CD4-positive, alpha-beta T cell treated with Interleukin-6 at 100 ng/mL for 8 hours (primary cell): ENCODE measurements at regions not wholly inside any gene's neighbourhood (a gene's known extent, or its start where the extent isn't known, plus 50 kb on each side); places are given as distances from the start of the nearest gene placed in this dataset.

Source experiments
- DNase-seq: peaks from one replicate; pipeline ENCODE4 v3.0.0-alpha.2; 2020; ENCODE audit warnings: mixed read lengths, low spot score

DNA sequence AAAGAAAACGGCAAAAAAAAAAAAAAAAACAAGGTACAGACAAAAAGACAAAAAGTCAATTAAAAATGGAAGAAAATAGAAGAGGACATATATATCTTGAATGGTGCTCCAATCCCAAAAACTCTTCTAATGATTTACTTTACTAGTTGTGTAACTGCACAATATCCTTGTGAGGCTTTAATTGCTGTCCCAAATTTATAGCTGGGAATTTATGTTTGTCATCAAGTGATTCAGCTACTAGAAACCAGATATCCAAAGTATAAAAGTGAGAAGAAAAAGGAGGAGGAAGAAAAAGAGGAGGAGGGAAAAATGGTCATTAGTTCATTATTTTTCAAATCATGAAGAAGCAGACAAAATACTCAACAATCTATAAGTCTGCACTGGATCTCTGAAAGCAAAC lies 150.8 kb upstream of the ARPP21 start:
- DNase-seq: no peak

GRCh38 chr3:35492841-35493240 lies 146.5 kb upstream of the ARPP21 start:
- DNase-seq: no peak

GRCh38 chr3:35498506-35499210 lies 140.7 kb upstream of the ARPP21 start:
- no peak for DNase-seq

- DNase-seq: no peak
Observed at GRCh38 chr3:35500641-35501350, 138.5 kb upstream of the ARPP21 start.

DNA sequence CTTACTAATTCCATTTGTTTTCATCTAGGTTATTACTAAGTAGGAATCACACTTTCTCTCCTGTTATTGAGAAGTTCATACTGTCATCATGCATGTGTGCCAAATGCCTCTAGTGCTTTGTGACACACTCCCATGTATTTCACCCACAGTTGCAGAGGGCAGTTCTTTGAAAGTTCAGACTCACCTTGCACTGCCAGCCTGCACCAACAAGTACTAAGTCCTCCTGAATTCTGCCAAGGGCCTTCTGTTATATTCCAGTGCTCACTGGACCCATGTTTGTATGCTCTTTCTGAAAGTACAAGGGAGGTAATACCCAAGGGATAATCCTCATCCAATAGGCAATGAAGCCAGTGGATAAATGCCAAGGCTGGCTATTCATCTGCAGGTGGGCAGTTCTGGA lies 136.6 kb upstream of the ARPP21 start:
- DNase-seq: no peak

GRCh38 chr3:35505181-35505580 lies 134.1 kb upstream of the ARPP21 start:
- DNase-seq: no peak

DNA sequence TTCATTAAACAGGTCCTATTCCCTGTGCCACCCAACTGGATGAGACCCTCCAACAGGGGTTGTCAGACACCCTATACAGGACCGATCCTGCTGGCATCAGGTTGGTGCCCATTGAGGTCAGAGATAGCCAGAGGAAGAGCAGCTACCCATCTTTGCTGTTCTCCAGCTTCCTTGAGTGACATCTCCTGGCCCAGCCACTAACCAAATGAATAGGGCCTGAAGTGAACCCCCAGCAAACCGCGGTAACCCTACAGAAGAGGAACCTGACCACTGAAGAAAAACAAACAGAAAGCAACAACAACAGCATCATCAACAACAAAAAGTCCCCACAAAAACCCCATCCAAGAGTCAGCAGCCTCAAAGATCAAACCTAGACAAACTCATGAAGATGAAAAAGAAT lies 133.6 kb upstream of the ARPP21 start:
- no peak for DNase-seq

DNA sequence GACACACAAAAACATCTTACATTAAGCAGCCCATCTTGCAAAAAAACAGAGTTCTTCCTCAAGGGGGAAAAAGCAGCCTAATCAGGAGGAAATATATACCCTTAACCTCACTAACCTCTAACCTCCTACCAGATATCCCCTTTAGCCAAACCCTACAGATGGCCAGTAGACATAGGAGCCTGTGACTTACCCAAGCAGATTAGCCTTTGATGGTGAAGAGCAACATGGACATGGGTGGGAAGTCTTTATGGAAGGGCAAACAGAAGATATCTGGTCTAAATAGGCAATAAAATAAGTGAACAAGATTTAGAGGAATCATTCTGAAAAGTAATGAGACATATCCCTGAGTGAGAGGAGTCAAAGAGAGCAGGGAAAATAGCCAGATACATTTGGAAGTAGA lies 119.4 kb upstream of the ARPP21 start:
- no peak for DNase-seq

GRCh38 chr3:35521196-35521595 lies 118.1 kb upstream of the ARPP21 start:
- no peak for DNase-seq

DNA sequence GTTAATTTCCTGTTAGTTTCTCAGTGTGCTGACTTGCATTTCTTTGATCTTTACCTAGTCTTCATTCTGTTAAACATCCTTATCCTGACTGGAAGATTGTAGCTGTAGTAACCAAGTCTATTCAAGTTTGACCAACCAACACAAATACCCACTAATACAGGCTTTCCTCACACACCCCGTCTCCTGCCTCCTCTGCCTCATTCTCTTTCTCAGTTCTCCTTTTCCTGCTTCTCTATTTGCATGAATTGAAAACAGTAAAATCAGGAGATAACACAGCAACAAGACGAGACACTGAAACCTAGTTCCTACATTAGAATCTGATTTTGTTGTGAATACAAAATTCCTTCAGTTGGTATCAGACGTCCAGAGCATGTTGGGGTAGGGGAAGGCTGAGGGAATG lies 116.9 kb upstream of the ARPP21 start:
- DNase-seq: no peak

DNA sequence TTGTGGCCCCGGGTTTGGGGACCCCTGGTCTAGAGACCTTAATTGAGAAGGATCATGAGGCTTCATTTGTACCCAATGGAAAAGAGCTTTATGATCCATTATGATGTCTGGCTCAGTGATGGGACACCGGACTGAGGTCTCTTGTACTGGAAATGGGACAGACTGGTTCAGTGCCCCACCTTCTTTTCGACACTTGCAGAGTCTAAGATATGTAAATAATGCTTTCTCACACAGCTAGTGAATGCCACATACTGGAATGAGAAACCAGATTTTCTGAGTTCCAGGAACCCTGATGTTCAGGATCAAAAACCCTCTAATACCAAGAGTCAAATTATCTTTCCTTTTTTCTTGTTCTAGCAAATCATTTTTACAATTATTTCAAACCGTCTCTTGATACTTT lies 116.3 kb upstream of the ARPP21 start:
- DNase-seq: no peak

DNA sequence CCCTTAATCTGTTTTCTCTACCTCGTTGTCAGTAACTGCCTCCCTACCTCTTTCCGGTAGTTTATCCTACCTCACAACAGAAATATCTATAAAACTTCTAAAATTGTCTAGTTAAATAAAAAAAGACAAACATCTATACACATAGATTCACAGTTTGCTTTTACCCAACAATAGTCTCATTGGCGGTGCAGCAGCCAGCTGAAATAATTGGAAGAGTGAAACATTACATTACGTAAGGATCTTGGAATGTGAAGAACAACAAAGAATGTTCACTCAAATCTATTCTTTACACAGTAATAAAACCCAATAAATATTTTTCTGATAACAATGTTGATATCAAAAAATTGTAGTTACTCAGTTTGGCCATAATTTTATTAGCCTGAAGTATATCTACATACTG lies 115.5 kb upstream of the ARPP21 start:
- DNase-seq: no peak

- DNase-seq: no peak
Observed at GRCh38 chr3:35524856-35525255, 114.5 kb upstream of the ARPP21 start.

DNA sequence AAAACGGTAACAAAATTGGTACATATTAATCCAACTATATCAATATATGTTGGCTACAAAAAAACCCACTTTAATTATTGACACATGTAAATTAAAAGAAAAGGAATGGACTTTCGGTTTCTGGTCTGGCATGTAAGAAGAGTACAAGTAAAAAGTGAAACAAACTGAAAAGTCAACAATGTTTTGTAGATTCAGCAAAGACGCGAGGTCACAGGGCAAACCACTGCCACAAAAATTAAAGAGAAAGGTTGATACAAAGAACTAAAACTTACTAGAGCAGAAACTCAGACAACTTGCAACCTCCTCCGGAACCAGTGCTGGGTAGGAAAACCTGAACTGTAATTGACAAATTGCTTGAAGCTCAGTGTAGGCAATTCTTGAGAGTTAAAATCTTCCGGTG lies 110.6 kb upstream of the ARPP21 start:
- no peak for DNase-seq

DNA sequence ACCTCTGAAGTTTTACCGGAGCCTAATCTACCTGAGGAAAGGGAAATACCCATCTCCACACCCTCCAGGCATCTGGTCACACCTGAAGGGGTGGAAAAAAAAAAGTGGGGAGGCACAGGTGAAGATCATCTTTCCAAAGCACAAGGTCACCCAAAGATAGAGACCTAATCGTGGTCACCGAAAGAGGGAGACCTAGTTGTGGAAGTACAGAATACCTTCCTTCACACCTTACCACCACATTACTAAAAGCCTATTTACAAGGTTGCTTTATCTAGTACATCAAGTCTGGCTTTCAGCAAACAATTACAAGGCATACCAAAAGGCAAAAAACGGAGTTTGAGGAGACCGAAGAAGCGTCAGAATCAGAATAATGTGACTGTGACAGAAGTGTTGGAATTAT lies 110.0 kb upstream of the ARPP21 start:
- no peak for DNase-seq

- no peak for DNase-seq
Observed at GRCh38 chr3:35537265-35537664, 102.1 kb upstream of the ARPP21 start.

- no peak for DNase-seq
Observed at GRCh38 chr3:35544976-35545375, 94.3 kb upstream of the ARPP21 start.

DNA sequence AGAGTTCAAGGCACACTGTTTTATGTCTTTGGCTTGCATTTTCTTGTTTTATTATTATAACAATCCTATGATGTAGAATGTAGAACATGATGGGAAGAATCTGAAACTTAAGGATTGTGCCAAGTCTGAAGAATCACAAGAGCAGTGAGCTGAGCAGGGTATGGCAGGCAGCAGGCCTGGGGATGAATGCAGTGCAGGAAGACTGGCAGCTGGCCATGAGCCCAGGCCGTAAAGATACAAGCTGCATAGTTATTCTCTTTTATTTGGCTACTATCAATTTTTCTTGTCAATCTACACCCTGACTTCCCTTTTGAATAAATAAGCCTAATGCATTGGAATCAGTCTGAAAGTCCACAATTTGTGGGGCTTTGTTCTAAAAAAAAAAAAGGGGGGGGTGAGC lies 89.6 kb upstream of the ARPP21 start:
- no peak for DNase-seq

- DNase-seq: no peak
Observed at GRCh38 chr3:35562141-35562540, 77.2 kb upstream of the ARPP21 start.

GRCh38 chr3:35565048-35565447 lies 74.3 kb upstream of the ARPP21 start:
- no peak for DNase-seq
